ENCODE measurements at regions not wholly inside any gene's neighbourhood (a gene's known extent, or its start where the extent isn't known, plus 50 kb on each side); places are given as distances from the start of the nearest gene placed in this dataset.
"Not testable (repeated sequence)": the region's sequence is repeated elsewhere in the genome, so short reads cannot be mapped to it uniquely, and the experiment has no call there.

DNA sequence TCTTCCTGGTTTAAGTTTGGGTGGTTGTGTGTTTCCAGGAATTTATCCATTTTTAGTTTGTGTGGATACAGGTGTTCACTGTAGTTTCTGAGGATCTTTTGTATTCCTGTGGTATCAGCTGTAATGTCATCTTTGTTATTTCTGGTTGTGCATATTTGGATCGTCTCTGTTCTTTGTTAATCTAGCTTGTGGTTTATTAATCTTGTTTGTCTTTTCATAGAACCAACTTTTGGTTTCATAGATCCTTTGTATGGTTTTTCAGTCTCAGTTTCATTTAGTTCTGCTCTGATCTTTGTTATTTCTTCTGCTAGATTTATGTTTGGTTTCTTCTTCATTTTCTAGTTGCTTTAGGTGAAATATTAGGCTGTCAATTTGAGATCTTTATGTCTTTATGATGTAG is 202.4 kb upstream of the ZSWIM2 start:
- TF ChIP-seq, protein P1, sequence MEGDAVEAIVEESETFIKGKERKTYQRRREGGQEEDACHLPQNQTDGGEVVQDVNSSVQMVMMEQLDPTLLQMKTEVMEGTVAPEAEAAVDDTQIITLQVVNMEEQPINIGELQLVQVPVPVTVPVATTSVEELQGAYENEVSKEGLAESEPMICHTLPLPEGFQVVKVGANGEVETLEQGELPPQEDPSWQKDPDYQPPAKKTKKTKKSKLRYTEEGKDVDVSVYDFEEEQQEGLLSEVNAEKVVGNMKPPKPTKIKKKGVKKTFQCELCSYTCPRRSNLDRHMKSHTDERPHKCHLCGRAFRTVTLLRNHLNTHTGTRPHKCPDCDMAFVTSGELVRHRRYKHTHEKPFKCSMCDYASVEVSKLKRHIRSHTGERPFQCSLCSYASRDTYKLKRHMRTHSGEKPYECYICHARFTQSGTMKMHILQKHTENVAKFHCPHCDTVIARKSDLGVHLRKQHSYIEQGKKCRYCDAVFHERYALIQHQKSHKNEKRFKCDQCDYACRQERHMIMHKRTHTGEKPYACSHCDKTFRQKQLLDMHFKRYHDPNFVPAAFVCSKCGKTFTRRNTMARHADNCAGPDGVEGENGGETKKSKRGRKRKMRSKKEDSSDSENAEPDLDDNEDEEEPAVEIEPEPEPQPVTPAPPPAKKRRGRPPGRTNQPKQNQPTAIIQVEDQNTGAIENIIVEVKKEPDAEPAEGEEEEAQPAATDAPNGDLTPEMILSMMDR (IDR thresholded peaks at IDR 0.05; ENCODE audit: low read depth, low read length) = no peak
- H3K4me3 ChIP-seq (replicated peaks in 1 of 2; ENCODE audit: low read depth in 2 of 2, low read length in 2 of 2) = no peak overlapping the region
- DNase-seq (ENCODE audit: low read depth in 2 of 2) = no peak

DNA sequence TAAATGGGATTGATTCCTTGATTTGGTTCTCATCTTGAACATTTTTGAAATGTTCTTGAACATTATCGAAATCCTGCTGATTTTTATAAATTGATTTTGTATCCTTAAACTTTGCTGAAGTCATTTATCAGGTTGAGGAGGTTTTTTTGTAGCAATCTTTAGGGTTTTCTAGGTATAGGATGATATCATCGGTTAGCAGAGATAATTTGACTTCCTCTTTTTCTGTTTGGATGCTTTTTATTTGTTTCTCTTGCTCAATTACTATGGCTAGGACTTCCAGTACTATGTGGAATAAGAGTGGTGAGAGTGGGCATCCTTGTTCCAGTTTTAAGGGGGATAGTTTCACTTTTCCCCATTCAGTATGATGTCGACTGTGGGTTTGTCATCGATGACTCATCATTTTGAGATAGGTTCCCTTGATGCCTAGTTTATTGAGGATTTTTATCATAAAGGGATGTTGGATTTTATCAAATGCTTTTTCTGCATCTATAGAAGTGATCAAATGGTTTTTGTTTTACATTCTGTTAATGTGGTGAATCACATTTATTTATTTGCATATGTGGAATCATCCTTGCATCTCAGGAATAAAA is 201.5 kb upstream of the ZSWIM2 start:
- DNase-seq (ENCODE audit: low read depth in 2 of 2) = peak in 1 of 2 donors; percentile 15

DNA sequence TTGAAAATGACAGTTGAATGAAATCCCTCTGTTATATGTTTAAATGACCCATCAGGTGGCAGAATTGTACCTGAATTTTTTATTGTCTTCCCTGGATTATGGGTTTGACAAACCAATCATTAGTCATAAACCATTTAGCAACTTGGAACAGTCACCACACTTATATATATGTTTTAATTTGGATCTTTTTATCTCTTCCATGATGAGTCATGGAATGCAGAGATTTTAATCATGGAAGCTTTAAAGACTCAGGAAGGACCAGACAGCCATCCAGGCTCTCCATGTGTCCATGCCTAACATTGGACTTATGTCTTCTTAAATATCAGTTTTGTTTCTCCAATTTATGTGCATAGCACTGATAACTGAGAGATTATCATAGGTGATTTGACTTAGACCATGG is 188.3 kb upstream of the ZSWIM2 start:
- no peak for DNase-seq (ENCODE audit: low read depth in 2 of 2)
- no peak overlapping the region for H3K4me3 ChIP-seq (replicated peaks in 1 of 2; ENCODE audit: low read depth in 2 of 2, low read length in 2 of 2)
- TF ChIP-seq, protein P1 (IDR thresholded peaks at IDR 0.05; ENCODE audit: low read depth, low read length) = no peak

More for the DNA sequence above, 201.5 kb upstream of the ZSWIM2 start:
- TF ChIP-seq, protein P1 (IDR thresholded peaks at IDR 0.05; ENCODE audit: low read depth, low read length) = no peak
- no peak overlapping the region for H3K4me3 ChIP-seq (replicated peaks in 1 of 2; ENCODE audit: low read depth in 2 of 2, low read length in 2 of 2)

DNA sequence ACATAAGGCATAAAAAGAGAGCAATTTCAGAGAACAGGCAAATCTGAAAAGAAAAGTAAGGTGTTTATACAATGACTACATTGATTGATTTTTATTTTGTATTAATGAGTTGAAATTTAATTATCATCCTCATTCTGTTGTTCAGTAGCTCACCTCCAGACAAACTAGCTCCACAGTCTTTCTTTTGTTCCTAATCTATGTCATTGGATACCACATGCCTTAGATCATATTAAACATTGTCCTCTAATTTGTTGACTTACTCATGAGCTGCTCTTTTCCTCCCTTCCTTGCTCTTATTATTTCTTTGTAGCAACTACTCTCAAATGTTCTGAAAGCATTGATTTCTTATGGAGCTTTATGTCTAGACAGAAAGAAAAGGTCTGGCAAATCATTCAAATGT is 185.5 kb upstream of the ZSWIM2 start:
- peak in 1 of 2 donors; percentile 32 for DNase-seq (ENCODE audit: low read depth in 2 of 2)
- TF ChIP-seq, protein P1 (IDR thresholded peaks at IDR 0.05; ENCODE audit: low read depth, low read length) = no peak
- H3K4me3 ChIP-seq (replicated peaks in 1 of 2; ENCODE audit: low read depth in 2 of 2, low read length in 2 of 2) = no peak overlapping the region

DNA sequence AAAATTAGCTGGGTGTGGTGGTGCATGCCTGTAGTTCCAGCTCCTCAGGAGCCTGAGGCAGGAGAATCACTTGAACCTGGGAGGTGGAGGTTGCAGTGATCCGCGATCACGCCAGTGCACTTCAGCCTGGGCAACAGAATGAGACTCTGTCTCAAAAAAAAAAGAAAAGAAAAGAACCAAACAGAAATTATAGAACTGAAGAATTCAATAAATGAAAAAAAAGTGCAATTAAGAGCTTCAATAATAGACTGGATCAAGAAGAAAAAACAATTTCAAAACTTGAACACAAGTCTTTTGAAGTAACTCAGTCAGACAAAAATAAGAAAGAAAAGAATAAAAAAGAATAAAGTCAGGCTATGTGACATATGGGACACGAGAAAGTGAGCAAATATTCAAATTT is 175.8 kb upstream of the ZSWIM2 start:
- TF ChIP-seq, protein P1 (IDR thresholded peaks at IDR 0.05; ENCODE audit: low read depth, low read length) = no peak

DNA sequence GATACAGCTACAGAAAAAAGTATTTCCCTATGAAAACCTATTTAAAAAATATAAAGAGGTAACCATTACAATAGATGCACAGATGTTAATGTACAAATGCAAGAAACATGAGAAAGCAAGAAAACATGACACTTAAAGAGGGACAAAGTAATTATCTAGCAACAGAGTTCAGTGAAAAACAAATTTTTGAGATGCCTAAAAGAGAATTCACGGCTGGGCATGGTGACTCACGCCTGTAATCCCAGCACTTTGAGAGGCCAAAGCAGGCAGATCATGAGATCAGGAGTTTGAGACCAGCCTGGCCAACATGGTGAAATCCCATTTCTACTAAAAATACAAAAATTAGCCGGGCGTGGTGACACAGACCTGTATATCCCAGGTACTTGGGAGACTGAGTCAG is 175.0 kb upstream of the ZSWIM2 start:
- H3K4me3 ChIP-seq (replicated peaks in 1 of 2; ENCODE audit: low read depth in 2 of 2, low read length in 2 of 2) = not testable (repeated sequence)
- peak in 1 of 2 donors; percentile 49 for DNase-seq (ENCODE audit: low read depth in 2 of 2)

More for the DNA sequence above, 175.8 kb upstream of the ZSWIM2 start:
- no peak overlapping the region for H3K4me3 ChIP-seq (replicated peaks in 1 of 2; ENCODE audit: low read depth in 2 of 2, low read length in 2 of 2)
- no peak for DNase-seq (ENCODE audit: low read depth in 2 of 2)

DNA sequence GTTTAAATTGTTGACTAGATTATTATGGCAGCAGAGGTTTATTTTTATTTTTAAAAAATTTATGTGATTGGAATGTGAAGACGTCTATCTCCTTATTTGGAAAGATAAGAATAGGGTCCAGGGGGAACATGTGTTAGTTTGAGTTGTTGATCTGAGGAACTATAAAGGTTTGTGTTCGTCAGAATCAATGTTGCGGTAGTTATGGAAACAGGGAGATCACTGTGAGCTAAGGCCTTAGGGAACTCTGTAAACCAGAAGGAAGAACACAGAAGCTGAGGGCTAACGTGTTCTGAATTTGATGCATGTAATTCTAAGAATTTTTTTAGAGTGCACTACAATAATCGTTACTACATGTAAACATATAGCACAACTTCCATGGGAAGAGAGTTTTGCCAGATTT is 168.5 kb upstream of the ZSWIM2 start:
- no peak for DNase-seq (ENCODE audit: low read depth in 2 of 2)
- TF ChIP-seq, protein P1 (IDR thresholded peaks at IDR 0.05; ENCODE audit: low read depth, low read length) = no peak
- no peak overlapping the region for H3K4me3 ChIP-seq (replicated peaks in 1 of 2; ENCODE audit: low read depth in 2 of 2, low read length in 2 of 2)

All from cardiac fibroblast (primary cell).